Endothelial cell of umbilical vein (primary cell): ENCODE measurements at regions not wholly inside any gene's neighbourhood (a gene's known extent, or its start where the extent isn't known, plus 50 kb on each side); places are given as distances from the start of the nearest gene placed in this dataset.

Experiments used
- EZH2 ChIP-seq: IDR thresholded peaks from 2 replicates; pipeline ENCODE4 v1.6.1; 2012; ENCODE audit warnings: borderline replicate concordance, low read depth, mild to moderate bottlenecking, moderate library complexity, low read length, inconsistent platforms; ENCODE audit not compliant: severe bottlenecking
- FOS ChIP-seq: IDR thresholded peaks from 2 replicates; pipeline ENCODE4 v1.6.1; 2011; ENCODE audit warnings: mild to moderate bottlenecking, low read length, moderate library complexity, borderline replicate concordance; ENCODE audit not compliant: insufficient read depth
- MAX ChIP-seq: IDR thresholded peaks from 2 replicates; pipeline ENCODE4 v1.6.1; 2011; ENCODE audit not compliant: insufficient read depth, insufficient read length
- MYC ChIP-seq: IDR thresholded peaks from one replicate; pipeline ENCODE4 v1.6.1; 2011; ENCODE audit warnings: mild to moderate bottlenecking, low read depth, low read length
- POLR2A ChIP-seq: IDR thresholded peaks from 2 replicates; pipeline ENCODE4 v1.6.1; 2012; ENCODE audit warnings: low read depth, mild to moderate bottlenecking, control low read depth, low read length
- POLR2AphosphoS5 ChIP-seq: IDR thresholded peaks from 2 replicates; pipeline ENCODE4 v1.6.1; 2012; ENCODE audit warnings: low read depth, mild to moderate bottlenecking, control low read depth, low read length, moderate library complexity; ENCODE audit not compliant: insufficient read depth
- TF ChIP-seq, protein P1 (sequence below), 2 donors: IDR thresholded peaks; 1 replicate in 1 of 2; 2 replicates in 1 of 2; pipeline ENCODE4 v1.5.1; 2011; ENCODE audit warnings: low read length in 2 of 2, mild to moderate bottlenecking in 2 of 2, moderate library complexity in 2 of 2, control low read depth in 1 of 2, inconsistent platforms in 1 of 2, low read depth in 1 of 2; ENCODE audit not compliant: insufficient read depth in 1 of 2; ENCODE audit errors: extremely low read depth in 1 of 2

DNA sequence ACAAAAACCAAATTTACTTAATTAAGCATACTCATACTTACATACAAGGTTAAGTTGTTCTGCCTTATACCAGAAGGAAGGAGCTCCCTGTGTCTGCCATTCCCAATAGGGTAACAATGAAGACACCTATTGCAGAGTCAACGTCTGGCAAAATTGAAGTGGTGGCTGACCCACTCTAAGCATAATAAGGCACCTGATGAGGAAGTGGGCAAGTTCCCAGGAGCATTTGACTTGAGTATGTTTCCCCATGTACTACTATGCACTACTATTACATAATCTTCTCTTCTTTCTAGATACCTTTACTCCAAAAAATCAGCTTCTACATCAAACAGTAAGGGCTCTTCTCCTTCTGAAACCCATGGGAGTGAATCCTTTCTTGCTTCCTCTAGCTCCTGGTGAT, 591.5 kb downstream of the PPARGC1A start:
- TF ChIP-seq POLR2AphosphoS5 (no peak), FOS (no peak), MAX (no peak), POLR2A (no peak), MYC (no peak), EZH2 (no peak)
- TF ChIP-seq, protein P1, sequence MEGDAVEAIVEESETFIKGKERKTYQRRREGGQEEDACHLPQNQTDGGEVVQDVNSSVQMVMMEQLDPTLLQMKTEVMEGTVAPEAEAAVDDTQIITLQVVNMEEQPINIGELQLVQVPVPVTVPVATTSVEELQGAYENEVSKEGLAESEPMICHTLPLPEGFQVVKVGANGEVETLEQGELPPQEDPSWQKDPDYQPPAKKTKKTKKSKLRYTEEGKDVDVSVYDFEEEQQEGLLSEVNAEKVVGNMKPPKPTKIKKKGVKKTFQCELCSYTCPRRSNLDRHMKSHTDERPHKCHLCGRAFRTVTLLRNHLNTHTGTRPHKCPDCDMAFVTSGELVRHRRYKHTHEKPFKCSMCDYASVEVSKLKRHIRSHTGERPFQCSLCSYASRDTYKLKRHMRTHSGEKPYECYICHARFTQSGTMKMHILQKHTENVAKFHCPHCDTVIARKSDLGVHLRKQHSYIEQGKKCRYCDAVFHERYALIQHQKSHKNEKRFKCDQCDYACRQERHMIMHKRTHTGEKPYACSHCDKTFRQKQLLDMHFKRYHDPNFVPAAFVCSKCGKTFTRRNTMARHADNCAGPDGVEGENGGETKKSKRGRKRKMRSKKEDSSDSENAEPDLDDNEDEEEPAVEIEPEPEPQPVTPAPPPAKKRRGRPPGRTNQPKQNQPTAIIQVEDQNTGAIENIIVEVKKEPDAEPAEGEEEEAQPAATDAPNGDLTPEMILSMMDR (IDR thresholded peaks at IDR 0.05; ENCODE audit: extremely low read depth in 1 of 2, insufficient read depth in 1 of 2, low read depth in 1 of 2, low read length in 2 of 2), result no peak
